OCI-LY1 (cell line): ENCODE measurements at regions not wholly inside any gene's neighbourhood (a gene's known extent, or its start where the extent isn't known, plus 50 kb on each side); places are given as distances from the start of the nearest gene placed in this dataset.

ENCODE experiments used
- CTCF ChIP-seq: fragments of 200-600 bp; sonication (generic), shearing (Covaris generic); IDR thresholded peaks from 2 replicates; pipeline ENCODE4 v1.5.1; 2017; ENCODE audit warnings: mild to moderate bottlenecking, antibody characterized with exemption, low read length, moderate library complexity, mixed read lengths
- EZH2 ChIP-seq: fragments of 200-600 bp; sonication (generic), shearing (Covaris generic); IDR thresholded peaks from 2 replicates; pipeline ENCODE4 v1.8.0; 2017; ENCODE audit warnings: borderline replicate concordance, mixed run types, mild to moderate bottlenecking, antibody characterized with exemption, low read length, moderate library complexity, mixed read lengths

- TF ChIP-seq CTCF (no peak), EZH2 (no peak)
These were observed 54.8 kb downstream of the ZBTB38 start for GRCh38 chr3:141422961-141423582.
